SK-N-SH (cell line): ENCODE measurements at regions not wholly inside any gene's neighbourhood (a gene's known extent, or its start where the extent isn't known, plus 50 kb on each side); places are given as distances from the start of the nearest gene placed in this dataset.

Source experiments
- CTCF ChIA-PET: fragments of 300-600, 350-600 bp; formaldehyde crosslinking; extraction: SDS; loops from one replicate; lab custom pipeline; 2021; lab: Yijun Ruan, JAX
- POLR2A ChIA-PET: fragments of 350-600 bp; sonication (Branson Sonifier 250); formaldehyde crosslinking; extraction: SDS; loops from one replicate; lab custom pipeline; 2020; ENCODE audit warnings: antibody characterized with exemption, inconsistent platforms; lab: Yijun Ruan, JAX
- DNase-seq: peaks from one replicate; pipeline ENCODE4 v3.0.0; 2012
- H2AFZ ChIP-seq: fragments of 200-600 bp; sonication (generic); 2 replicates; pipeline ENCODE4 v1.8.1; 2016; ENCODE audit warnings: antibody characterized with exemption, mild to moderate bottlenecking, low read depth
- H3F3A ChIP-seq: fragments of 200-600 bp; sonication (generic); replicated peaks from 2 replicates; pipeline ENCODE3; 2016; ENCODE audit warnings: antibody characterized with exemption, mild to moderate bottlenecking; ENCODE audit not compliant: insufficient read depth
- H3K27ac ChIP-seq, 2 experiments: fragments of 200-500 bp in 1 of 2; fragments of 200-600 bp in 1 of 2; sonication (Bioruptor generic) in 1 of 2; sonication (generic), shearing (Covaris generic) in 1 of 2; 2 replicates each; pipeline versions ENCODE4 v1.5.1 to v1.6.1; 2014 to 2016; ENCODE audit warnings: low read depth in 2 of 2, inconsistent platforms in 1 of 2, low read length in 1 of 2, mild to moderate bottlenecking in 1 of 2, mixed read lengths in 1 of 2
- H3K27me3 ChIP-seq: fragments of 200-600 bp; sonication (generic), shearing (Covaris generic); 2 replicates; pipeline ENCODE4 v1.6.1; 2016; ENCODE audit warnings: mixed run types; ENCODE audit not compliant: insufficient read depth
- H3K36me3 ChIP-seq, 2 experiments: fragments of 200-500 bp in 1 of 2; fragments of 200-600 bp in 1 of 2; sonication (Bioruptor generic) in 1 of 2; sonication (generic) in 1 of 2; replicated peaks in 1 of 2; 2 replicates each; pipeline versions ENCODE3 to v1.5.1; 2014 to 2016; ENCODE audit warnings: low read length in 1 of 2, mild to moderate bottlenecking in 1 of 2; ENCODE audit not compliant: insufficient read depth in 2 of 2, control insufficient read depth in 1 of 2
- H3K4me1 ChIP-seq, 2 experiments: fragments of 200-500 bp in 1 of 2; fragments of 200-600 bp in 1 of 2; sonication (Bioruptor generic) in 1 of 2; sonication (generic), shearing (Covaris generic) in 1 of 2; 2 replicates each; pipeline versions ENCODE4 v1.5.1 to v1.6.1; 2014 to 2016; ENCODE audit warnings: low read depth in 1 of 2, low read length in 1 of 2, mixed run types in 1 of 2; ENCODE audit not compliant: insufficient read depth in 2 of 2, control insufficient read depth in 1 of 2
- H3K4me2 ChIP-seq: fragments of 200-600 bp; sonication (generic), shearing (Covaris generic); 2 replicates; pipeline ENCODE4 v1.6.1; 2017; ENCODE audit warnings: mixed run types
- H3K4me3 ChIP-seq, 2 experiments: fragments of 200-500 bp in 1 of 2; fragments of 200-600 bp in 1 of 2; sonication (Bioruptor generic) in 1 of 2; sonication (generic), shearing (Covaris generic) in 1 of 2; 2 replicates each; pipeline versions ENCODE4 v1.5.1 to v1.8.1; 2014 to 2016; ENCODE audit warnings: low read depth in 2 of 2, inconsistent platforms in 1 of 2, low read length in 1 of 2, mild to moderate bottlenecking in 1 of 2, mixed read lengths in 1 of 2, moderate library complexity in 1 of 2
- H3K79me2 ChIP-seq: fragments of 200-600 bp; sonication (generic); 2 replicates; pipeline ENCODE4 v1.8.1; 2017; ENCODE audit warnings: mild to moderate bottlenecking; ENCODE audit not compliant: insufficient read depth
- H3K9ac ChIP-seq: fragments of 200-600 bp; sonication (generic); 2 replicates; pipeline ENCODE4 v1.6.1; 2017; ENCODE audit warnings: mixed run types
- H3K9me2 ChIP-seq: fragments of 200-600 bp; sonication (generic); 2 replicates; pipeline ENCODE4 v1.6.1; 2017; ENCODE audit warnings: mixed run types
- H3K9me3 ChIP-seq: fragments of 200-600 bp; sonication (generic); 2 replicates; pipeline ENCODE4 v1.6.1; 2017; ENCODE audit warnings: mixed run types, mild to moderate bottlenecking, moderate library complexity
- H4K20me1 ChIP-seq: fragments of 200-600 bp; sonication (generic); 2 replicates; pipeline ENCODE4 v1.6.1; 2017; ENCODE audit warnings: mild to moderate bottlenecking, mixed run types; ENCODE audit not compliant: insufficient read depth
- CHD2 ChIP-seq: fragments of 150-350 bp; IDR thresholded peaks from 2 replicates; pipeline ENCODE4 v1.6.1; 2018; ENCODE audit warnings: low read length; ENCODE audit not compliant: partially characterized antibody
- ELF1 ChIP-seq: IDR thresholded peaks from 2 replicates; pipeline ENCODE4 v1.4.0; 2012
- EP300 ChIP-seq, 2 experiments: IDR thresholded peaks; 2 replicates each; pipeline versions ENCODE4 v1.4.0 to v1.6.1; 2012; ENCODE audit warnings: borderline replicate concordance in 1 of 2, low read depth in 1 of 2, low read length in 1 of 2
- EZH2phosphoT487 ChIP-seq: fragments of 200-600 bp; sonication (generic); IDR thresholded peaks from 2 replicates; pipeline ENCODE4 v1.6.1; 2017; ENCODE audit warnings: low read depth, mixed run types, mild to moderate bottlenecking, antibody characterized with exemption, moderate library complexity, borderline replicate concordance
- FOXJ3 ChIP-seq: sonication (generic); formaldehyde crosslinking; IDR thresholded peaks from 2 replicates; pipeline ENCODE4 v1.5.1; 2020; ENCODE audit warnings: mild to moderate bottlenecking, missing genetic modification reagents
- FOXM1 ChIP-seq: IDR thresholded peaks from 2 replicates; pipeline ENCODE4 v1.4.0; 2012; ENCODE audit warnings: low read depth, mild to moderate bottlenecking
- GABPA ChIP-seq: IDR thresholded peaks from 2 replicates; pipeline ENCODE4 v1.4.0; 2012; ENCODE audit warnings: low read depth, mild to moderate bottlenecking
- JUND ChIP-seq: IDR thresholded peaks from 2 replicates; pipeline ENCODE4 v1.4.0; 2012
- MEF2A ChIP-seq: IDR thresholded peaks from 2 replicates; pipeline ENCODE4 v1.4.0; 2012; ENCODE audit warnings: low read depth, borderline replicate concordance
- NRF1 ChIP-seq: IDR thresholded peaks from 2 replicates; pipeline ENCODE4 v1.6.1; 2012; ENCODE audit warnings: low read depth, mild to moderate bottlenecking, low read length
- RAD21 ChIP-seq: IDR thresholded peaks from 2 replicates; pipeline ENCODE4 v1.6.1; 2012; ENCODE audit warnings: mild to moderate bottlenecking, low read length
- RCOR1 ChIP-seq: fragments of 150-350 bp; IDR thresholded peaks from 2 replicates; pipeline ENCODE4 v1.6.1; 2017; ENCODE audit warnings: antibody characterized with exemption, low read length
- SIN3A ChIP-seq: IDR thresholded peaks from 2 replicates; pipeline ENCODE4 v1.6.1; 2012; ENCODE audit warnings: low read depth, mild to moderate bottlenecking, low read length, moderate library complexity, borderline replicate concordance
- TAF1 ChIP-seq: IDR thresholded peaks from 2 replicates; pipeline ENCODE4 v1.6.1; 2012; ENCODE audit warnings: low read depth, mild to moderate bottlenecking, low read length, moderate library complexity, borderline replicate concordance
- TCF12 ChIP-seq: IDR thresholded peaks from 2 replicates; pipeline ENCODE4 v1.4.0; 2012
- TEAD4 ChIP-seq: IDR thresholded peaks from 2 replicates; pipeline ENCODE4 v1.4.0; 2012; ENCODE audit warnings: mild to moderate bottlenecking, borderline replicate concordance; ENCODE audit not compliant: insufficient read depth
- YY1 ChIP-seq: IDR thresholded peaks from 2 replicates; pipeline ENCODE4 v1.4.0; 2012; ENCODE audit warnings: low read depth, mild to moderate bottlenecking
- WGBS: methylation state at CpG from one replicate; pipeline ENCODE4 v1.1.6; 2017; ENCODE audit warnings: low lambda C conversion rate; 5-methylcytosine and 5-hydroxymethylcytosine counted together
- TF ChIP-seq, protein P1 (sequence below): IDR thresholded peaks from 2 replicates; pipeline ENCODE4 v1.4.0; 2012; ENCODE audit warnings: low read depth, borderline replicate concordance
- TF ChIP-seq, protein P2 (sequence below): IDR thresholded peaks from 2 replicates; pipeline ENCODE4 v1.4.0; 2012; ENCODE audit warnings: low read depth
- TF ChIP-seq, protein P3 (sequence below): fragments of 200-600 bp; sonication (generic); IDR thresholded peaks from 2 replicates; pipeline ENCODE4 v1.6.1; 2017; ENCODE audit warnings: antibody characterized with exemption, mild to moderate bottlenecking, moderate library complexity

DNA sequence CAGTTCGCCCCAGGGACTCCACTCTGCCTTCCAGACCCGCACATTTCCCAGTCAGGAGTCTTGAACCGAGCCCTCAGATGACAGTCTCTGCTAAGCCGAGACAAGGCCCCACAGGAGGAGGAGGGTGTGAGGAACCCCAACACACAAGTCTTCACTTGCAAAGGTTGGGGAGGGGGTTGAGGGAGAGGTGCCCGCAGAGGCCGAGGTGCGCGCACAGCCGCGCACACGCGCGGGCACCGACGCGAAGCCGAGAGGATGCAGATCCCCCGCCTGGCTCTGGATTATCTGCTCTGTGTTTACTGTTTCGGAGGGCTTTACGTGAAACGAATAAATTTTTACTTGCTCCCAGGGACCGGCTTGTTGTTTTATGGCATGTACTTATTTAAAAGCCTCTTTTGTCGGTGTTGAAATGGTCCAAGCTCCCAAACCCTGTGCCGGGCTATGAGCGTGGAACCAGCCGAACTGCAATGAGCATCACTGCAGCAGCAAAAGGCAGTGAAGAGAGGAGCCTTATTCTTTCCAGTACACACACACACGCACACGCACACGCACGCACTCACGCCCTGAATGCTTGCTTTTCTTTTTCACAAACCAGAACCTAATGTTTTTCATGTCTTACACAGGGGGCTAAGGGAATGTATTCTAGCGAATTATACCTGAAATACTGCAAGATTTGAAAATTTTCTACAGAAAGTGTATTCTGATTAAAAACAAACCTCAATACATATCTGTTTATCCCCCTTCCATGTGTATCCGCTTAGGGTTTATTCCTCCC lies 297.7 kb downstream of the PARP8 start:
- H3K27ac ChIP-seq, result peak overlapping the region in 1 of 2 experiments; percentile 84; a peak in 2 of 4 replicates
- peak overlapping the region; percentile 96 for H3K4me2 ChIP-seq
- H3K79me2 ChIP-seq, result no peaks in the 10 kb centered on the region
- H3K9me2 ChIP-seq, result no peaks in the 10 kb centered on the region
- H3F3A ChIP-seq, result peaks cover 2% of the 10 kb centered on the region
- peaks cover 48% of the 10 kb centered on the region for H3K27me3 ChIP-seq
- DNase-seq, result peak; percentile 66
- H3K9me3 ChIP-seq, result no peaks in the 10 kb centered on the region
- peak overlapping the region; percentile 57 to 81 for H3K4me3 ChIP-seq
- H3K4me1 ChIP-seq, result peaks cover under 1 to 25% of the 10 kb centered on the region in 2 experiments; a peak in 3 of 4 replicates
- no peaks in the 10 kb centered on the region for H3K36me3 ChIP-seq
- ChIA-PET CTCF (interaction anchor here (0.6 to 13.0 kb wide), 57 partner anchors 27 to 1694 kb away, joined by 3 to 303 read pairs (median 5); partner anchors contain the start of gene ISL1), POLR2A (interaction anchor here (0.6 to 11.4 kb wide), 26 partner anchors 221 to 1694 kb away, joined by 3 to 437 read pairs (median 5); partner anchors contain the start of gene ISL1)
- 0 out of 2 replicates have a peak, but pooled peaks have one; percentile 41 for TF ChIP-seq FOXJ3 (CRISPR knock-in tag)
- TF ChIP-seq, protein P1, sequence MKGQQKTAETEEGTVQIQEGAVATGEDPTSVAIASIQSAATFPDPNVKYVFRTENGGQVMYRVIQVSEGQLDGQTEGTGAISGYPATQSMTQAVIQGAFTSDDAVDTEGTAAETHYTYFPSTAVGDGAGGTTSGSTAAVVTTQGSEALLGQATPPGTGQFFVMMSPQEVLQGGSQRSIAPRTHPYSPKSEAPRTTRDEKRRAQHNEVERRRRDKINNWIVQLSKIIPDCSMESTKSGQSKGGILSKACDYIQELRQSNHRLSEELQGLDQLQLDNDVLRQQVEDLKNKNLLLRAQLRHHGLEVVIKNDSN, result no peak
- TF ChIP-seq EP300 (IDR thresholded peaks at IDR 0.05; ENCODE audit: borderline replicate concordance in 1 of 2, low read depth in 1 of 2, low read length in 1 of 2), result 0 out of 4 replicates have a peak, but pooled peaks of 1 of the 2 experiments have one; percentile 2
- TF ChIP-seq, protein P2, sequence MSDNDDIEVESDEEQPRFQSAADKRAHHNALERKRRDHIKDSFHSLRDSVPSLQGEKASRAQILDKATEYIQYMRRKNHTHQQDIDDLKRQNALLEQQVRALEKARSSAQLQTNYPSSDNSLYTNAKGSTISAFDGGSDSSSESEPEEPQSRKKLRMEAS, result no peak
- TF ChIP-seq GABPA, result no peak
- TF ChIP-seq NRF1, result no peak
- no peak for TF ChIP-seq SIN3A
- no peak overlapping the region; the same call in 1 of the 2 replicates for H2AFZ ChIP-seq
- WGBS, result 14% methylated on average over 32 of the region's 33 CpGs
- no peak overlapping the region for H3K9ac ChIP-seq
- no peaks in the 10 kb centered on the region for H4K20me1 ChIP-seq

DNA sequence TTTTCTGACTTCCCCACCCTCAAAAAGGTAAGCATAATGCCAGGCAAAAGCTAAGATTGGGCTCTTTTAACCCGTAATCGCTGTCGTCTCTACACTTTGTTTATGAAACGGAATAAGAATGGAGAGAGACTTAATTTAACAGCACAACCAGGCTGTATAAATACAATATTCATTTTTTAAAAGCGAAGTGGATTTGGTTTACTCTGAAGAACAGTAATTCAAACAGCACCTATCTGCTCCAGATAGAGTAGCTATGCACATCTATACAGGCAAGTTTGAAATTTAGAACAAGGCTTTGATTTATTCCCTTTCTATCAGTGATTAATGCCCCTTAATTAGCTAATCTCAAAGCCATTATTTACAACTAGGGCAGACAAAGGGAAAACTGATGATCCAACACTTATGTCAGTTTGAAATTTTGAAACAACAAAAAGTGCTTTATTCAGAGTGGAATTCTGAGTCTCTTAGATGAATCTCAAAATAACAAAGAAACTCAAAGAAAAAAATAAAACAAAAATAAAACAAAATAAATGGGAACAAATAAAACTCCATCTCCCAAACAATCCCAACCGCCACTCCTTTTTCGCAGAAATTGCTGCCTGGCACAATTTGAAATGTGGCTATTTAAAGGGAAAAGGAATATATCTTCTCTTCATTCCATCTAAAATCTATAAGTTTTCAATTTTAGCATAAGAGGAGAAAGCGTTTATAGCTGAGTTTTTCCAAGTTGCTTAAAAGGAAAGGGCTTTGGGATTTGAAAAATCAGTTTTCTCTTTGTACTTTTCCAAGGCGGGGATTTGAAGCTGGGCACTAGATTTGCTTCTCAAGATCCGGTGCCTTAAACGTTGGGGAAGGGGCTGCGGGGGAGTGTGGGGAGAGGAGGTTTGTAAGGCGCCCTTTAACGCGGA lies 298.6 kb downstream of the PARP8 start:
- H3K36me3 ChIP-seq, result no peaks in the 10 kb centered on the region
- H3K9me3 ChIP-seq, result no peaks in the 10 kb centered on the region
- H4K20me1 ChIP-seq, result no peaks in the 10 kb centered on the region
- no peak overlapping the region for H2AFZ ChIP-seq
- H3K4me3 ChIP-seq, result no peak overlapping the region; a peak in 1 of 4 replicates
- no peak overlapping the region for H3K4me2 ChIP-seq
- no peak overlapping the region for H3K9ac ChIP-seq
- no peaks in the 10 kb centered on the region for H3F3A ChIP-seq
- H3K27ac ChIP-seq, result peak overlapping the region in 1 of 2 experiments; percentile 84; a peak in 2 of 4 replicates
- peaks cover 56% of the 10 kb centered on the region for H3K27me3 ChIP-seq
- peaks cover 6 to 25% of the 10 kb centered on the region in 2 experiments; a peak in 3 of 4 replicates for H3K4me1 ChIP-seq
- peak; percentile 28 for DNase-seq
- WGBS, result 52% methylated on average over 13 of the region's 15 CpGs
- no peaks in the 10 kb centered on the region for H3K9me2 ChIP-seq
- ChIA-PET CTCF (interaction anchor here (0.6 to 13.0 kb wide), 16 partner anchors 221 to 1596 kb away, joined by 3 to 303 read pairs (median 8); partner anchors contain the start of gene ISL1), POLR2A (interaction anchor here (0.6 to 11.4 kb wide), 17 partner anchors 222 to 1033 kb away, joined by 3 to 437 read pairs (median 5); partner anchors contain the start of gene ISL1)
- H3K79me2 ChIP-seq, result no peaks in the 10 kb centered on the region
- TF ChIP-seq FOXM1, result no peak
- no peak for TF ChIP-seq RCOR1
- TF ChIP-seq, protein P3, sequence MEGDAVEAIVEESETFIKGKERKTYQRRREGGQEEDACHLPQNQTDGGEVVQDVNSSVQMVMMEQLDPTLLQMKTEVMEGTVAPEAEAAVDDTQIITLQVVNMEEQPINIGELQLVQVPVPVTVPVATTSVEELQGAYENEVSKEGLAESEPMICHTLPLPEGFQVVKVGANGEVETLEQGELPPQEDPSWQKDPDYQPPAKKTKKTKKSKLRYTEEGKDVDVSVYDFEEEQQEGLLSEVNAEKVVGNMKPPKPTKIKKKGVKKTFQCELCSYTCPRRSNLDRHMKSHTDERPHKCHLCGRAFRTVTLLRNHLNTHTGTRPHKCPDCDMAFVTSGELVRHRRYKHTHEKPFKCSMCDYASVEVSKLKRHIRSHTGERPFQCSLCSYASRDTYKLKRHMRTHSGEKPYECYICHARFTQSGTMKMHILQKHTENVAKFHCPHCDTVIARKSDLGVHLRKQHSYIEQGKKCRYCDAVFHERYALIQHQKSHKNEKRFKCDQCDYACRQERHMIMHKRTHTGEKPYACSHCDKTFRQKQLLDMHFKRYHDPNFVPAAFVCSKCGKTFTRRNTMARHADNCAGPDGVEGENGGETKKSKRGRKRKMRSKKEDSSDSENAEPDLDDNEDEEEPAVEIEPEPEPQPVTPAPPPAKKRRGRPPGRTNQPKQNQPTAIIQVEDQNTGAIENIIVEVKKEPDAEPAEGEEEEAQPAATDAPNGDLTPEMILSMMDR, result no peak
- no peak for TF ChIP-seq JUND
- no peak for TF ChIP-seq NRF1
- TF ChIP-seq MEF2A, result no peak
- TF ChIP-seq TAF1, result no peak
- TF ChIP-seq EZH2phosphoT487, result no peak
- no peak for TF ChIP-seq CHD2
- TF ChIP-seq TCF12, result no peak
- TF ChIP-seq, protein P1, result no peak
- TF ChIP-seq RAD21, result no peak
- TF ChIP-seq YY1, result no peak
- no peak for TF ChIP-seq TEAD4
- no peak for TF ChIP-seq ELF1
